ENCODE measurements at regions not wholly inside any gene's neighbourhood (a gene's known extent, or its start where the extent isn't known, plus 50 kb on each side); places are given as distances from the start of the nearest gene placed in this dataset.

- no peaks in the 10 kb centered on the region for H3K27me3 ChIP-seq (ENCODE audit: insufficient read depth, low read length)
- H3K56ac ChIP-seq (ENCODE audit: insufficient read length, low read depth, low read length): no peak overlapping the region
- peaks cover 0 to 11% (median 4%) of the 10 kb centered on the region in 3 experiments; a peak in 4 of 7 replicates for H3K36me3 Mint-ChIP-seq (ENCODE audit: insufficient read depth in 1 of 3, low read depth in 3 of 3)
- H3K9me3 Mint-ChIP-seq: peaks cover 0 to 2% of the 10 kb centered on the region in 2 experiments; a peak in 1 of 5 replicates
- no peaks in the 10 kb centered on the region for H3K9me3 ChIP-seq (ENCODE audit: control insufficient read depth, low read depth, low read length)
- H3K9ac ChIP-seq (ENCODE audit: extremely low read depth, insufficient read length, low read length): no peak overlapping the region
- H3K4me1 Mint-ChIP-seq: peaks cover 55 to 67% of the 10 kb centered on the region in 2 experiments
- no peak overlapping the region for H4K91ac ChIP-seq (ENCODE audit: insufficient read length, low read depth, low read length)
- H2BK20ac ChIP-seq (ENCODE audit: low read depth, low read length, poor library complexity, severe bottlenecking): no peak overlapping the region
- no peaks in the 10 kb centered on the region for H3K27me3 Mint-ChIP-seq (ENCODE audit: low read depth)
- no peak overlapping the region for H4K5ac ChIP-seq (ENCODE audit: insufficient read length, low read depth, low read length)
- no peak overlapping the region for H2BK12ac ChIP-seq (ENCODE audit: insufficient read length, low read depth, low read length)
- no peak for DNase-seq
- no peak overlapping the region for H3T11ph ChIP-seq (ENCODE audit: low read length)
- H3K18ac ChIP-seq (ENCODE audit: insufficient read length, low read depth, low read length): no peak overlapping the region
- no peak overlapping the region for H3K4ac ChIP-seq (ENCODE audit: low read depth, low read length)
- H2AK5ac ChIP-seq (ENCODE audit: insufficient read length, low read length): no peak overlapping the region
- no peak for TF ChIP-seq CTCF (conservative IDR thresholded peaks at IDR 0.05)
- no peak overlapping the region for H2BK15ac ChIP-seq (ENCODE audit: low read depth, low read length)
- H2BK120ac ChIP-seq (ENCODE audit: low read depth, low read length, poor library complexity, severe bottlenecking): no peak overlapping the region
- no peak overlapping the region for H3K4me3 Mint-ChIP-seq
- H4K8ac ChIP-seq (replicated peaks; ENCODE audit: insufficient read length, low read depth, low read length): no peak overlapping the region
- no peak overlapping the region for H3K23ac ChIP-seq (ENCODE audit: insufficient read length, low read depth, low read length)
- H3K79me1 ChIP-seq (ENCODE audit: insufficient read depth, low read depth, low read length, poor library complexity, severe bottlenecking): no peaks in the 10 kb centered on the region
- no peak overlapping the region; a peak in 1 of 7 replicates for H3K27ac Mint-ChIP-seq
- no peak overlapping the region for H2BK5ac ChIP-seq (ENCODE audit: insufficient read length, low read length)
- no peak overlapping the region for H3K14ac ChIP-seq (ENCODE audit: insufficient read depth, low read length)
- WGBS (ENCODE audit: extremely low coverage, insufficient read length, low lambda C conversion rate): no CpG with 5 or more reads among the region's 1 CpG
- H2AFZ ChIP-seq (ENCODE audit: low read length): no peak overlapping the region
- H3K4me2 ChIP-seq (ENCODE audit: insufficient read depth, insufficient read length, low read length): no peak overlapping the region
- no peak overlapping the region for H3K27ac ChIP-seq (ENCODE audit: insufficient read length, low read depth, low read length)
- H3K79me2 ChIP-seq (ENCODE audit: insufficient read depth, low read length): no peaks in the 10 kb centered on the region
- H4K20me1 ChIP-seq (ENCODE audit: control insufficient read depth, insufficient read depth, insufficient read length): no peaks in the 10 kb centered on the region
- no peaks in the 10 kb centered on the region; the same call in 1 of the 2 replicates for H3K4me1 ChIP-seq (ENCODE audit: insufficient read depth, low read length)
- H3K23me2 ChIP-seq (ENCODE audit: insufficient read length, low read depth, low read length, poor library complexity, severe bottlenecking): no peaks in the 10 kb centered on the region
These were observed 532.2 kb downstream of the RIT2 start for GRCh38 chr18:42583283-42583731.
